Peyer's patch (tissue), 4 donors: ENCODE measurements at regions not wholly inside any gene's neighbourhood (a gene's known extent, or its start where the extent isn't known, plus 50 kb on each side); places are given as distances from the start of the nearest gene placed in this dataset.

Experiments
- CTCF ChIP-seq, 6 experiments: fragments of 450-650 bp in 4 of 6; fragments of 200-600 bp in 2 of 6; sonication (generic) in 1 of 6; IDR thresholded peaks; one replicate each; pipeline ENCODE4 v1.5.1; 2017 to 2019; ENCODE audit warnings: antibody characterized with exemption in 6 of 6, mild to moderate bottlenecking in 3 of 6, moderate library complexity in 1 of 6
- POLR2A ChIP-seq, 2 donors: fragments of 450-650 bp; IDR thresholded peaks; one replicate each; pipeline ENCODE4 v1.5.1; 2017; ENCODE audit warnings: antibody characterized with exemption in 2 of 2, mild to moderate bottlenecking in 2 of 2, moderate library complexity in 2 of 2

- TF ChIP-seq POLR2A (IDR thresholded peaks at IDR 0.05) (no peak), CTCF (IDR thresholded peaks at IDR 0.05) (no peak)
Measured at GRCh38 chr18:59748628-59749360, 51.6 kb upstream of the CCBE1 start.
